HG03066 (cell line): ENCODE measurements at regions not wholly inside any gene's neighbourhood (a gene's known extent, or its start where the extent isn't known, plus 50 kb on each side); places are given as distances from the start of the nearest gene placed in this dataset.
A peak's percentile ranks its signal among the peaks of the same experiment; 100 is the strongest.

Source experiments
- ATAC-seq: cut with Tn5 transposase; IDR thresholded peaks from one replicate; pipeline ENCODE4 v1.9.1; 2021; ENCODE audit warnings: low read depth; ENCODE audit not compliant: unreplicated experiment

- no peak for ATAC-seq
Observed at GRCh38 chr4:26094076-26094475, 180.1 kb downstream of the SMIM20 start.

- no peak for ATAC-seq
Observed at GRCh38 chr4:26094911-26095310, 180.9 kb downstream of the SMIM20 start.

GRCh38 chr4:26099967-26100366 lies 185.9 kb downstream of the SMIM20 start:
- ATAC-seq: no peak

- no peak for ATAC-seq
Observed at GRCh38 chr4:26101011-26101410, 187.0 kb downstream of the SMIM20 start.

GRCh38 chr4:26104056-26104685 lies 190.2 kb downstream of the SMIM20 start:
- no peak for ATAC-seq

- no peak for ATAC-seq
Observed at GRCh38 chr4:26105337-26105736, 191.3 kb downstream of the SMIM20 start.

GRCh38 chr4:26105815-26106699 lies 192.0 kb downstream of the SMIM20 start:
- no peak for ATAC-seq

- no peak for ATAC-seq
Observed at GRCh38 chr4:26106776-26107175, 192.8 kb downstream of the SMIM20 start.

GRCh38 chr4:26108054-26108453 lies 194.0 kb downstream of the SMIM20 start:
- no peak for ATAC-seq

- ATAC-seq: no peak
Observed at GRCh38 chr4:26110493-26110892, 196.5 kb downstream of the SMIM20 start.

GRCh38 chr4:26113339-26113940 lies 199.4 kb downstream of the SMIM20 start:
- ATAC-seq: no peak

GRCh38 chr4:26116057-26116456 lies 202.0 kb downstream of the SMIM20 start:
- ATAC-seq: no peak

GRCh38 chr4:26120098-26120825 lies 200.6 kb upstream of the RBPJ start:
- ATAC-seq: no peak

GRCh38 chr4:26122690-26123089 lies 198.1 kb upstream of the RBPJ start:
- ATAC-seq: no peak

GRCh38 chr4:26124753-26125321 lies 196.0 kb upstream of the RBPJ start:
- no peak for ATAC-seq

- ATAC-seq: peak; percentile 62
Observed at GRCh38 chr4:26126143-26126718, 194.6 kb upstream of the RBPJ start.

GRCh38 chr4:26126994-26127393 lies 193.8 kb upstream of the RBPJ start:
- ATAC-seq: no peak

- ATAC-seq: no peak
Observed at GRCh38 chr4:26127851-26128337, 192.9 kb upstream of the RBPJ start.

- ATAC-seq: peak; percentile 43
Observed at GRCh38 chr4:26130173-26130572, 190.6 kb upstream of the RBPJ start.

- ATAC-seq: no peak
Observed at GRCh38 chr4:26130841-26131432, 189.9 kb upstream of the RBPJ start.
